Tibial nerve (tissue), 4 donors: ENCODE measurements at regions not wholly inside any gene's neighbourhood (a gene's known extent, or its start where the extent isn't known, plus 50 kb on each side); places are given as distances from the start of the nearest gene placed in this dataset.

ENCODE experiments used
- DNase-seq, 2 donors: peaks; one replicate each; pipeline ENCODE4 v3.0.0-alpha.2; 2019; ENCODE audit warnings: low spot score in 2 of 2
- H3K27ac ChIP-seq, 4 donors: fragments of 200-600 bp; sonication (generic) in 3 of 4; one replicate each; pipeline ENCODE4 v1.5.1; 2017 to 2019; ENCODE audit warnings: mild to moderate bottlenecking in 1 of 4
- H3K27me3 ChIP-seq, 2 donors: fragments of 200-600 bp; sonication (generic) in 1 of 2; one replicate each; pipeline versions ENCODE4 v1.5.1 to v1.6.0; 2017 to 2019
- H3K36me3 ChIP-seq, 3 donors: fragments of 200-600 bp; sonication (generic); one replicate each; pipeline ENCODE4 v1.5.1; 2018 to 2019
- H3K4me1 ChIP-seq, 4 donors: fragments of 200-600 bp; sonication (generic) in 3 of 4; one replicate each; pipeline ENCODE4 v1.5.1; 2017 to 2019
- H3K4me3 ChIP-seq, 4 donors: fragments of 200-600 bp; sonication (generic) in 3 of 4; one replicate each; pipeline ENCODE4 v1.5.1; 2017 to 2019; ENCODE audit warnings: mild to moderate bottlenecking in 1 of 4, moderate library complexity in 1 of 4
- H3K9me3 ChIP-seq, 4 donors: fragments of 200-600 bp; sonication (generic) in 3 of 4; one replicate each; pipeline ENCODE4 v1.5.1; 2017 to 2019
- EP300 ChIP-seq, 2 donors: sonication (generic); formaldehyde crosslinking; IDR thresholded peaks; one replicate each; pipeline ENCODE4 v1.6.1; 2017; ENCODE audit warnings: antibody characterized with exemption in 2 of 2, mild to moderate bottlenecking in 1 of 2
- POLR2A ChIP-seq, 2 donors: fragments of 450-650 bp; IDR thresholded peaks; one replicate each; pipeline ENCODE4 v1.6.1; 2017; ENCODE audit warnings: antibody characterized with exemption in 2 of 2, mild to moderate bottlenecking in 2 of 2, moderate library complexity in 2 of 2
- WGBS, 2 donors: methylation state at CpG; one replicate each; pipeline ENCODE4 v1.1.5; 2018; 5-methylcytosine and 5-hydroxymethylcytosine counted together
- TF ChIP-seq, protein P1 (sequence below), 5 experiments: fragments of 200-600 bp in 3 of 5; fragments of 450-650 bp in 2 of 5; sonication (generic) in 3 of 5; IDR thresholded peaks; one replicate each; pipeline ENCODE4 v1.5.1; 2016 to 2019; ENCODE audit warnings: antibody characterized with exemption in 5 of 5, mild to moderate bottlenecking in 3 of 5, moderate library complexity in 2 of 5

DNA sequence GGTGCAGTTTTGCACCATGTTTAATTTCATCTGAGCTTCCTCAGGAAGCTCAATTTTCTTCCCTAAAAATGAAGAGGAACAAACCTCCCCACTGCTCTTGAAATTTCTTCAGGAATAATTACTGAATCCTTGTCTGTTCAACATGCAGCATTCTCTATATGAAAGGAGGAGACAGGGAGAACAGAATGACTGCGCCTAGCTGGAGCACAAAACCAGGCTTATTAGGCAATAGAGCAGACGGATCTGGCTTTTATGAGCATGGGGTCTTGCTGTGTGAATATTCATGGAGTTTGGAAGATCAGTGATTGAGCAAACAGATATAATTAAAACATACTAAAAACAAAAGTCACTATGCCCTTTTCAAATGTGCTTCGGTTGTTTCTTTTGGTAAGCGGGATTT lies 148.1 kb downstream of the SUDS3 start:
- Histone ChIP-seq H3K36me3 (no peaks in the 10 kb centered on the region), H3K4me3 (no peak overlapping the region), H3K4me1 (no peaks in the 10 kb centered on the region), H3K27ac (no peak overlapping the region), H3K9me3 (peaks cover 0 to 4% (median 0%) of the 10 kb centered on the region in 4 donors), H3K27me3 (no peaks in the 10 kb centered on the region)
- 74 to 75% methylated on average over 4 of the region's 4 CpGs for WGBS, 2 donors
- no peak for DNase-seq
- TF ChIP-seq EP300 (IDR thresholded peaks at IDR 0.05): no peak
- no peak for TF ChIP-seq POLR2A (IDR thresholded peaks at IDR 0.05)
- TF ChIP-seq, protein P1, sequence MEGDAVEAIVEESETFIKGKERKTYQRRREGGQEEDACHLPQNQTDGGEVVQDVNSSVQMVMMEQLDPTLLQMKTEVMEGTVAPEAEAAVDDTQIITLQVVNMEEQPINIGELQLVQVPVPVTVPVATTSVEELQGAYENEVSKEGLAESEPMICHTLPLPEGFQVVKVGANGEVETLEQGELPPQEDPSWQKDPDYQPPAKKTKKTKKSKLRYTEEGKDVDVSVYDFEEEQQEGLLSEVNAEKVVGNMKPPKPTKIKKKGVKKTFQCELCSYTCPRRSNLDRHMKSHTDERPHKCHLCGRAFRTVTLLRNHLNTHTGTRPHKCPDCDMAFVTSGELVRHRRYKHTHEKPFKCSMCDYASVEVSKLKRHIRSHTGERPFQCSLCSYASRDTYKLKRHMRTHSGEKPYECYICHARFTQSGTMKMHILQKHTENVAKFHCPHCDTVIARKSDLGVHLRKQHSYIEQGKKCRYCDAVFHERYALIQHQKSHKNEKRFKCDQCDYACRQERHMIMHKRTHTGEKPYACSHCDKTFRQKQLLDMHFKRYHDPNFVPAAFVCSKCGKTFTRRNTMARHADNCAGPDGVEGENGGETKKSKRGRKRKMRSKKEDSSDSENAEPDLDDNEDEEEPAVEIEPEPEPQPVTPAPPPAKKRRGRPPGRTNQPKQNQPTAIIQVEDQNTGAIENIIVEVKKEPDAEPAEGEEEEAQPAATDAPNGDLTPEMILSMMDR (IDR thresholded peaks at IDR 0.05): no peak

DNA sequence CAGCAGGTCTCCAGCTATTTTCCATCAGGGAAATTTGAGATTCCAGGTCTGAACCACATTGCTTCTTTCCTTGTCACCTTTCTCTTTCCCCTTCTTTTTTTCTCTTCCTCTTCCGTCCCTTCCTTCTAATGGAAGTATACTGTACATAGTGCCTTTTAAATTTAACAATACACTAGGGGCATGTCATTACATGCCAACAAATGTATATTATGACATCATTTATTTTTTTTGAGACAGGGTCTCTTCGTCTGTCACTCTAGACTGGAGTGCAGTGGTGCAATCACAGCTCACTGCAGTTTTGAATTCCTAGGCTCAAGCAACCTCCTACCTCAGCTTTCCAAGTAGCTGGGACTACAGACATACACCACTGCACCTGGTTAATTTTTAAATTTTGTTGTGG lies 148.9 kb downstream of the SUDS3 start:
- WGBS, 2 donors: 55 to 64% methylated on average over 2 of the region's 2 CpGs
- TF ChIP-seq POLR2A (IDR thresholded peaks at IDR 0.05) (no peak), EP300 (IDR thresholded peaks at IDR 0.05) (no peak)
- TF ChIP-seq, protein P1 (IDR thresholded peaks at IDR 0.05): no peak
- Histone ChIP-seq H3K4me1 (no peaks in the 10 kb centered on the region), H3K27ac (no peak overlapping the region), H3K9me3 (peaks cover 0 to 4% (median 0%) of the 10 kb centered on the region in 4 donors), H3K4me3 (no peak overlapping the region), H3K36me3 (no peaks in the 10 kb centered on the region), H3K27me3 (no peaks in the 10 kb centered on the region)
- no peak for DNase-seq

DNA sequence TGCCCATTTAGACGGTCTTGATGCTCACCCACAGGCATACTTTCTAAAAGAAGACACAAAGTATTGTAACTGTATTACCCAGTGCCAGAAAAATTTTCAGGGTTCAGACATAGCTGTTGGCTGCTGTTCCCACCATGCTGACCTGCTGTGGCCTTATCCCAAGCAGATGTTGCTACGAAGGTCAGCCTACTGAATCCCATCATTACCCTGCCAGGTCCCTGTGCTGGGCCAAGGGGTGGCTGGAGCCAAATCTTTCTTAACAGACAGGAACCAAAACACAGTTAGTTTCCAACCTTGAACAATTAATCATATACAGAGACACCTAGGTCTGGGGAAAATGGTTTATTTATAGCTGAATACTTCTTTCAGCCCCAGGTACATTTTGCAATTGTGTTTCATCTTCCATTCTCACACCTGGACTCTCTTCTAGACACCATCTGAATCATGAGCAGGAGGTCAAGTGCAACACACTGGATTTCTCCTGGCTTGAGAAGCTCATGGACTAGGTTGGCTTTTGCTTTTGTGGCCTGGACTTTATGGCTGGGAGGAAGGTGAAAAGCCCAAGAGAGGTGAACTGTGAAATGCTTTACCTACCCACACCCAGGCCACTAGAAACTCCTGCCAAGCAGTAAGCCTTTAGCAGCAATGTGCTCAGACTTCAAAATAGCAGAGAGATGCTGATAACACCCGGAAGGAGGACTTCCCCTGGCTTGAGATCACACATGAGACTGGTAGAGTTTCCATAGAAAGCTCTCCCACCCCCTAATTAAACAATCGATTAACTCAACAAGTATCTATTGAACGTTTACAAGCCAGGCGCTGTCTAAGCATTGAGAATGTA lies 150.1 kb downstream of the SUDS3 start:
- TF ChIP-seq EP300 (IDR thresholded peaks at IDR 0.05) (no peak), POLR2A (IDR thresholded peaks at IDR 0.05) (no peak)
- TF ChIP-seq, protein P1 (IDR thresholded peaks at IDR 0.05): no peak
- Histone ChIP-seq H3K27ac (no peak overlapping the region), H3K27me3 (no peaks in the 10 kb centered on the region), H3K4me3 (no peak overlapping the region), H3K36me3 (no peaks in the 10 kb centered on the region), H3K9me3 (peaks cover 0 to 4% (median 0%) of the 10 kb centered on the region in 4 donors), H3K4me1 (no peaks in the 10 kb centered on the region)
- peak in 1 of 2 donors; percentile 9 for DNase-seq
- 78% methylated on average over 6 of the region's 6 CpGs for WGBS, 2 donors

DNA sequence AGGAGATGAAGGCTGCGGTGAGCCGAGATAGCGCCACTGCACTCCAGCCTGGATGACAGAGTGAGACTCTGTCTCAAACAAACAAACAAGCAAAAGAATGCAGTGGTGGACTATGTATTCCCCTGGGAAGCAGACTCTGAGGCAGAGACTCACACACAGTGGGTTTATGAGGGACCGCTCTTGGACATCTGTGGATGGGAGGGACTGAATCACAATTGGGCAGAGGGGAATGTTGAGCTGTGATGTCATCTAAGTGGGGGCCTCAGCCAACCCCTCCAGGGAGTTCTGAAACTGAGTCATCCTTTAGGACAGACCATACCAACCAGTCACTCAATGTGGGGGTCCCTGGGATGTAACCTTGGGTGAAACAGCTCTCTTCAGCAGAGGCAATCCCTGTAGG lies 151.0 kb downstream of the SUDS3 start:
- Histone ChIP-seq H3K36me3 (no peaks in the 10 kb centered on the region), H3K27me3 (no peaks in the 10 kb centered on the region), H3K4me1 (no peaks in the 10 kb centered on the region), H3K4me3 (no peak overlapping the region), H3K27ac (no peak overlapping the region), H3K9me3 (peaks cover 0 to 2% (median 0%) of the 10 kb centered on the region in 4 donors)
- TF ChIP-seq POLR2A (IDR thresholded peaks at IDR 0.05) (no peak), EP300 (IDR thresholded peaks at IDR 0.05) (no peak)
- TF ChIP-seq, protein P1 (IDR thresholded peaks at IDR 0.05): no peak
- DNase-seq: no peak
- 83 to 86% methylated on average over 4 of the region's 4 CpGs for WGBS, 2 donors

DNA sequence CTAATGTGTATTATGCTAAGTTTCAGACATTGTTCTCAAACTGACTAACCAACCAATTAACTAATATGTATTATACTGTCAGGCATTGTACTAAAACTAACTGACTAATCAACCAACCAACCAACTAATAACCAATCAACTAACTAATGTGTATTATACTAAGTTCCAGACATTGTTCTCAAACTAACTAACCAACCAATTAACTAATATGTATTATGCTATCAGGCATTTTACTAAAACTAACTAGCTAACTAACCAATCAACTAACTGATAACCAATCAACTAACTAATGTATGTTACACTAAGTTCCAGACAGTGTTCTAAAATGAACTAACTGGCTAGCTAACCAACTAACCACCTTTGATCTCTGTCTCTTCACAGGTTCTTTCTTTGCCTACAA lies 152.3 kb downstream of the SUDS3 start:
- Histone ChIP-seq H3K27ac (no peak overlapping the region), H3K9me3 (no peaks in the 10 kb centered on the region), H3K4me3 (no peak overlapping the region), H3K4me1 (no peaks in the 10 kb centered on the region), H3K27me3 (no peaks in the 10 kb centered on the region), H3K36me3 (no peaks in the 10 kb centered on the region)
- TF ChIP-seq POLR2A (IDR thresholded peaks at IDR 0.05) (no peak), EP300 (IDR thresholded peaks at IDR 0.05) (no peak)
- TF ChIP-seq, protein P1 (IDR thresholded peaks at IDR 0.05): no peak
- DNase-seq: no peak
